HG02759 (cell line): ENCODE measurements at regions not wholly inside any gene's neighbourhood (a gene's known extent, or its start where the extent isn't known, plus 50 kb on each side); places are given as distances from the start of the nearest gene placed in this dataset.
A peak's percentile ranks its signal among the peaks of the same experiment; 100 is the strongest.
"Not testable (repeated sequence)": the region's sequence is repeated elsewhere in the genome, so short reads cannot be mapped to it uniquely, and the experiment has no call there.

Source experiments
- ATAC-seq: cut with Tn5 transposase; IDR thresholded peaks from one replicate; pipeline ENCODE4 v1.9.1; 2021; ENCODE audit warnings: mild to moderate bottlenecking, moderate library complexity; ENCODE audit not compliant: unreplicated experiment

- ATAC-seq: not testable (repeated sequence)
These were observed 51.3 kb upstream of the RIOK2 start for GRCh38 chr5:97234380-97234779.

DNA sequence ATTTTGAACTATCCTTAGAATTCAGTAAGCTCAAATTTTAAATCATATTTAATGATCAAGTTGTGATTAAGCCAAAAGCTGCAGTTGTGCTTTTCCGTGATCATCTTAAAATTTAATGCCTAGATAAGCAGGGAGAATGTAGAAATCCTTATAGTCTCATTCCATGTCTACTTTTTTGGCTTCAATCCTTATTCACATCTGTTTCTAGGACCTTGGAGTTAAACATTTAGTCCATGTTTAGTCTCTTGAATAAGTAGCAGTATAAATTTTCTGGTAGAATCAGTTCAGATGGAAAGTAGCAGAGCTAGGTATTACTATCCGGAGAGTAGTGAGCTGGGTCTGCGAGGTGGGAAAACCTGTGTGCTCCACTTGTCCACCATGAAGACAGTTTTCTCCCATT is 59.3 kb upstream of the RIOK2 start:
- no peak for ATAC-seq

- no peak for ATAC-seq
These were observed 60.3 kb upstream of the RIOK2 start for GRCh38 chr5:97243353-97243752.

DNA sequence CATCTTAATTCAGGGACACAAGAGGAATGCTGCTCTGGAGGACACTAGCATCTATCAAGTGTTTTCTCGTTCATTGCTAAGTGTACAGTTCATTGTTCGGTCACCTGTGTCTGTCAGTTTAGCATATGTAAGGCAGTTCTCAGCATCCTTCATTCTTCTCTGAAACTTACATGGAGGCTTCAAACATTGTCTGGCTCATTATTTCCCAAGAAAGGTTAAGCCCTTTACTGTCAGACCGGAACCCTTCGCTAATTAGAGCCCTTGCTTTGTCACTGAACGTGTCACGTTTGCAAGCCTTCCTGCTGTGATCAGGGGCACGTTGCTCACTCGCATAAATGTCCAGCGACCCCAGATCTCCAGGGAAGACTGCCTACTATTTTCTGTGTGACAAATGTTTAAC is 62.3 kb upstream of the RIOK2 start:
- ATAC-seq: no peak

GRCh38 chr5:97250113-97250512 is 67.1 kb upstream of the RIOK2 start:
- ATAC-seq: no peak

- ATAC-seq: no peak
These were observed 83.0 kb upstream of the RIOK2 start for GRCh38 chr5:97266076-97266475.

- ATAC-seq: no peak
These were observed 83.5 kb upstream of the RIOK2 start for GRCh38 chr5:97266576-97266975.

DNA sequence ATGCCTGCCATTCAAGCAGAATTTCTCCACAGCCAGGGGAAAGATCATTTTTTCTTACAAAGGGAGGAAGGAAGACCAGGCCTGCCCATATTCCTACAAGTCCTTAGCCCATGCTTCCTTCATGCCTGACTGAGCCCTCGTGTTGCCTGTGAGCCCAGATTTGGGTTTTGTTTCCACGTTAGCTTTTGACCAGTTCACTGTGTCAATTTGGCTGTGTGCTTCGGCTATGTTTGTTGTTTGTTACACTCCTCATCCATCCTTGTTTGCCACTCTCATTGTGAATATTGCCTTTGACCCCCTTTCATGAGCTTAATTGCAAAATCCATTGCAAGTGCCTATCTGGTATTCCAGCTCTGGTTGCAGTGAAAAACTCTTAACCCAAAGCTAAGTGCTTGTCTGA is 84.7 kb upstream of the RIOK2 start:
- no peak for ATAC-seq

- no peak for ATAC-seq
These were observed 93.5 kb upstream of the RIOK2 start for GRCh38 chr5:97276474-97277120.

DNA sequence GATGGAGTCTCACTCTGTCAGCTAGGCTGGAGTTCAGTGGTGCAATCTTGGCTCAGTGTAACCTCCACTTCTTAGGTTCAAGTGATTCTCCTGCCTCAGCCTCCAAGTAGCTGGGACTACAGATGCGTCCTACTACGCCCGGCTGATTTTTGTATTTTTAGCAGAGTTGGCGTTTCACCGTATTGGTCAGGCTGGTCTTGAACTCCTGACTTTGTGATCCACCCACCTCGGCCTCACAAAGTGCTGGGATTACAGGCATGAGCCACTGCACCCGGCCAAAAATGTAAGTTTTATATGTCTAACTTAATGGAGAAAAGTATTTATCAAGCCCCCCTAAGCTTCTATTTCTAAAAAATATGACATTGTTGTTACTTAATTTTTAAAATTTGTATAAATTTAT is 98.2 kb upstream of the RIOK2 start:
- ATAC-seq: no peak

DNA sequence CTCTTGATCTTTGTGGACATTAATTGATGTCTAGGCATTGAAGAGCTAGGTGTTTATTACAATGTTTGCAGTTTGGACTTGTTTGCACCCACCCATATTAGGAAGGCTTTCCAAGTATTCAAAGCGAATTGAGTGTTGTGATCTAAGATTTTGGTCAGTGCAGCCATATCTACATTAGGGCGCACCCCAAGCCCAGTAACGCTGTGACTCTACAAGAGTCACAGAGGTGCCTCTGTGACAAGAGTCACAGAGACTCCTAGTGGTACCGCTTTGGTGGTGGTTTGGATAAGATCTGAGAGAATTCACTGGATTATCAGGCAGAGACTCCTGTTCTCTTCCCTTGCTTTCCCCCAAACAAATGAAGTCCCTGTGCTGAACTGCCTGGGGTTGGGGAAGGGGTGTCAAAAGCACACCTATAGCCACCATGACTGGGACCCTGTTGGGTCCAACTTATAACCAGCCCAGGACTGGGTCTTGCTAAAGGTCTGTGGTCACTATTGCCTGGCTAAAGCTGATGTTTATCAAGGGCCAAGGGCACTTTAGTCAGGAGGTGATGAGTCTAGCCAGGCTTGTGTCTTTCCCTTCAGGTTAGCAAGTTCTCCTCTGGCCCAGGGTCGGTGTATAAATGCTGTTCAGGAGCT is 114.1 kb upstream of the RIOK2 start:
- ATAC-seq: peak; percentile 99

- ATAC-seq: peak; percentile 10
These were observed 114.7 kb upstream of the RIOK2 start for GRCh38 chr5:97297704-97298091.

DNA sequence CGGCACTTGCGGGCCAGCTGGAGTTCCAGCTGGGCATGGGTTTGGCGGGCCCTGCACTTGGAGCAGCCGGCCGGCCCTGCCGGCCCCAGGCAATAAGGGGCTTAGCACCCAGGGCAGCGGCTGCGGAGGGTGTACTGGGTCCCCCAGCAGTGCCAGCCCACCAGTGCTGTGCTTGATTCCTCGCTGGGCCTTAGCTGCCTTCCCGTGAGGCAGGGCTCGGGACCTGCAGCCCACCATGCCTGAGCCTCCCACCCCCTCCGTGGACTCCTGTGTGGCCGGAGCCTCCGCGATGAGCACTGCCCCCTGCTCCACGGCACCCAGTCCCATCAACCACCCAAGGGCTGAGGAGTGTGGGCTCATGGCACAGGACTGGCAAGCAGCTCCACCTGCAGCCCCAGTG is 118.1 kb upstream of the RIOK2 start:
- ATAC-seq: not testable (repeated sequence)

DNA sequence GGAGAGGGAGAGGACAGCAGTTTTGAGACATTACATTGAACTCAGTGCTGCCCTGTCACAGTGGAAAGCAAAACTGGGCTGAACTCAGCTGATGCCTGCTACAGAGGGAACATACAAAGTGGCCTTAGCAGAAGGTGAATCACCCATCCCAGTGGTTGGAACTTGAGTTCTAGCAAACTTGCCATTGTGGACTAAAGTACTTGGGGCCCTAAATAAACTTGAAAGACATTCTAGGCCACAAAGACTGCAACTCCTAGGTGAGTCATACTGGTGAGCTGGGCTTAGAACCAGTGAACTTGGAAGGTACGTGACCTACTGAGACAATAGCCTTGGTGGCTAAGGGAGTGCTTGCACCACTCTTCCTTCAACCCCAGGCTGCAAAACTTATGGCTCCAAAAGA is 155.7 kb upstream of the RIOK2 start:
- ATAC-seq: no peak

DNA sequence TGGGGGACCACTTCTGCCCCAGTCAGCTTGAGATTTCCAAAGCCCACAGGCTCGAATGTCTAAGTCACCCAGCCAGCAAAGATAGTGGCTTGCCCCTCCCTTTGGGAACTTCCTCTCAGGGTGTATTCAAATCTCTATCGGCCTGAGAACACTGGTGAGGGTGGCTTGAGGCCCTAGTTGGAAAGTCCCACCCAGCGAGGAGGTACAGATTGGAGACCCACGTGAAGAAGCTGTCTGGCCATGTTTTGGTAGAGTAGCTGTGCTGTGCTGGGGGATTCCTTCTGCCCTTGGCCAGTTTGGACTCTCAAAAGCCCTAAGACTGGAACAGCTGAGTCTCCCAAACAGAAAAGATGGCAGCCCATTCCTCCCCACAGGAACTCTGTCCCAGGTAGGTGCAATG is 172.7 kb upstream of the RIOK2 start:
- ATAC-seq: peak; percentile 98

DNA sequence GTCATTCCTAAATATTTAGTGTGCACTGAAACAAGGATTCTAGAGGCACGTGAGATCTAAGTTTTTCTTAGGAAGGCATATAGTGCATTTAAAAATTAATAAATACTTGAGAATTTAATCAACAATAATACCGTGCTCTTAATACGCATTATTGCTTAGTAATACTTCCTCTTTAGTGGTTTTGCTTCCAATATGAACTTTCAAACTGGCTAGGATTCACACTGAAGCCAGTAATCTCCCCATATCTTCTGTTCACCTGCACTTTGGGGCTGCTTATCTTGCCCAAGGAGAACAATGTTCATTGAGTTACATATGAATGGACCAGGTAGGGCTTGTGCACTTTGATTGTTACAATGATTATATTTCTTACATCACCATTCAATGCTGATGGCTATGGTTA is 180.5 kb upstream of the RIOK2 start:
- no peak for ATAC-seq

DNA sequence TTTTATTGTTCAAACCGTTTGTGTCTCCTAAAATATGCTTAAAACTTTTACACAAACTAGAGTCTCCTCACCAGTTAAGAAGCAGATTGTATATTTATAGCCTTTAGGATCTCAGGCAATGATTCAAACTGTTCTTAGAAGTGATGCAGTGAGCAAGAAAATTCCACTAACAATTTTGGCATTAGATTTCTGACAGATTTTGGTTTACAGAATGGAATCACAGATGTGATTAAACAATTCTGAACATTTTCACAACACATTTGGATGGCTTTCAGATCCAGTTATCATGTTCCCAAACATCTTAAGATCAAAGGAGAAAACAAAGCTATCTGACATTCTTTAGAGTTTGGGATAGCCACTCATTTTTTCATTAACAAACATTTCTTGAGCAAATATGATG is 181.7 kb upstream of the RIOK2 start:
- ATAC-seq: no peak

DNA sequence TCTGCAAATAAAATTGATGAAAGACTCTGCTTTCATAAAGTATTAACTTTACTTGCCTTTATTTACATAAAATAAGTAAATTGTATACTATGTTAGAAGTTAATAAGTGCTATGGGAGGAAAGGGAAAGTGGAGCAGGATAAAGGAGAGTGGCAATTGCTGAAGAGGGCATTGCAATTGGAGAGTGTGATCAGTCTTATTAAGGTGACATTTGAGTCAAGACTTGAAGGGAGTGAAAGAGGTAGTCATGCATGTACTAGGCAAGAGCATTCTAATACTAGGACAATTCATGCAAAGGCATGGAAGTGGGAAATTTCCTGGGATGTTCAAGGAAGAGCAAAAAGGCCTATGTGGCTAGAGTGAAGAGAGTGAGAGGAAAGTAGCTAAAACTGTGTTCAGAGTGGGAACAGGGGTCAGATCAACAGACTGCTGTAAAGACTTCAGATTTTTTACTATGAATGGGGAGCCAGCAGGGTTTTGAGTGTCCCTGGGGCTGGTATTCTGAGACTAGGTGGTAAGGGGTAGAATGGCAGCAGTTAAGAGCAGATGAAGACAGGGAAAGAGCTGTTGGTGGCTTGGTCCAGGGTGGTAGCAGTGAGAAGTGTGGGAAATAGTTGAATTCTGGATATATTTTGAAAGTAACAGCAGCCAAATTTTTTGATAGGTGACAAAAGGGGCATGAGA is 182.3 kb upstream of the RIOK2 start:
- no peak for ATAC-seq

DNA sequence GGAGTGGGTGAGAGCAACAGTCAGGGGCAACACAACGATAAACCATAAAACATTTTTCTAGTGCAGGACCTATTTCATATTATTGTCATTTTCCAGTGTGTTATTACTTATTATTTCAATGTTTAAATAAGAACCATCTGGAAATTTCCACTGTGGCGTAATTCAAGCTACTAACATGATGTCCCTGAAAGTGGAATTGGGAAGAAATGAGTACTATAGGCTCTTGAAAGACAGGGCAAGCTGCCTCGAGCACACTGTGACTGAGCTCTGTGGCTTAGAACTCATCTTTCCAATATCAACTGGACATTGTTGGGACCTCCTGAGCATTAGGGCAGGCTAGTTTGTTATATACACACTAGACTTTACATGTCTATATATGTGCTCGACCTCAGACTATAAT is 182.9 kb upstream of the RIOK2 start:
- no peak for ATAC-seq

- no peak for ATAC-seq
These were observed 192.9 kb upstream of the RIOK2 start for GRCh38 chr5:97375959-97376358.

- ATAC-seq: peak; percentile 58
These were observed 194.5 kb upstream of the RIOK2 start for GRCh38 chr5:97377582-97377981.

- ATAC-seq: no peak
These were observed 200.9 kb upstream of the RIOK2 start for GRCh38 chr5:97383996-97384395.
